H9 (cell line): ENCODE measurements at regions not wholly inside any gene's neighbourhood (a gene's known extent, or its start where the extent isn't known, plus 50 kb on each side); places are given as distances from the start of the nearest gene placed in this dataset.
A peak's percentile ranks its signal among the peaks of the same experiment; 100 is the strongest.

ENCODE experiments used
- DNase-seq: peaks from one replicate; pipeline ENCODE4 v3.0.0-alpha.2; 2017
- H2AFZ ChIP-seq: one replicate; pipeline ENCODE4 v1.6.1; 2013; ENCODE audit warnings: mild to moderate bottlenecking, low read length, control low read depth, moderate library complexity
- H2AK5ac ChIP-seq: 2 replicates; pipeline ENCODE4 v1.6.1; 2013; ENCODE audit warnings: low read length, control low read depth, mixed read lengths; ENCODE audit not compliant: insufficient read length
- H2BK120ac ChIP-seq: one replicate; pipeline ENCODE4 v1.6.1; 2013; ENCODE audit warnings: low read depth, mild to moderate bottlenecking, low read length, control low read depth, inconsistent platforms; ENCODE audit not compliant: poor library complexity, severe bottlenecking
- H2BK12ac ChIP-seq: 2 replicates; pipeline ENCODE4 v1.6.1; 2013; ENCODE audit warnings: low read length, control low read depth, mixed read lengths, low read depth; ENCODE audit not compliant: insufficient read length
- H2BK15ac ChIP-seq: 2 replicates; pipeline ENCODE4 v1.6.1; 2013; ENCODE audit warnings: low read depth, low read length, control low read depth
- H2BK20ac ChIP-seq: one replicate; pipeline ENCODE4 v1.6.1; 2013; ENCODE audit warnings: low read depth, mild to moderate bottlenecking, low read length, control low read depth, inconsistent platforms; ENCODE audit not compliant: poor library complexity, severe bottlenecking
- H2BK5ac ChIP-seq: 2 replicates; pipeline ENCODE4 v1.6.1; 2013; ENCODE audit warnings: low read length, control low read depth, mixed read lengths; ENCODE audit not compliant: insufficient read length
- H3K14ac ChIP-seq: 2 replicates; pipeline ENCODE4 v1.6.1; 2013; ENCODE audit warnings: low read length, control low read depth; ENCODE audit not compliant: insufficient read depth
- H3K18ac ChIP-seq: 2 replicates; pipeline ENCODE4 v1.6.1; 2013; ENCODE audit warnings: low read depth, mild to moderate bottlenecking, mixed read lengths, low read length, control low read depth; ENCODE audit not compliant: insufficient read length
- H3K23ac ChIP-seq: 2 replicates; pipeline ENCODE4 v1.6.1; 2013; ENCODE audit warnings: low read length, control low read depth, mixed read lengths, low read depth; ENCODE audit not compliant: insufficient read length
- H3K23me2 ChIP-seq: 2 replicates; pipeline ENCODE4 v1.6.1; 2013; ENCODE audit warnings: low read depth, mild to moderate bottlenecking, mixed read lengths, low read length, control low read depth; ENCODE audit not compliant: insufficient read length, poor library complexity, severe bottlenecking
- H3K27ac ChIP-seq: 2 replicates; pipeline ENCODE4 v1.5.1; 2013; ENCODE audit warnings: low read length, control low read depth, mixed read lengths, low read depth; ENCODE audit not compliant: insufficient read length
- H3K27me3 ChIP-seq: 2 replicates; pipeline ENCODE4 v1.6.1; 2013; ENCODE audit warnings: low read length, control low read depth, inconsistent platforms; ENCODE audit not compliant: insufficient read depth
- H3K4ac ChIP-seq: 2 replicates; pipeline ENCODE4 v1.6.1; 2013; ENCODE audit warnings: low read depth, mild to moderate bottlenecking, control low read depth, inconsistent platforms, low read length, moderate library complexity
- H3K4me1 ChIP-seq: 2 replicates; pipeline ENCODE4 v1.6.1; 2013; ENCODE audit warnings: low read length, control low read depth, inconsistent platforms; ENCODE audit not compliant: insufficient read depth
- H3K4me2 ChIP-seq: 2 replicates; pipeline ENCODE4 v1.6.1; 2013; ENCODE audit warnings: low read length, control low read depth, mixed read lengths; ENCODE audit not compliant: insufficient read length, insufficient read depth
- H3K56ac ChIP-seq: 2 replicates; pipeline ENCODE4 v1.6.1; 2013; ENCODE audit warnings: low read depth, mild to moderate bottlenecking, mixed read lengths, low read length, control low read depth; ENCODE audit not compliant: insufficient read length
- H3K79me1 ChIP-seq: 2 replicates; pipeline ENCODE4 v1.6.1; 2013; ENCODE audit warnings: low read depth, mild to moderate bottlenecking, moderate library complexity, low read length, control low read depth, inconsistent platforms; ENCODE audit not compliant: insufficient read depth, poor library complexity, severe bottlenecking
- H3K79me2 ChIP-seq: 2 replicates; pipeline ENCODE4 v1.6.1; 2013; ENCODE audit warnings: low read length, control low read depth, inconsistent platforms; ENCODE audit not compliant: insufficient read depth
- H3K9ac ChIP-seq: 2 replicates; pipeline ENCODE4 v1.6.1; 2013; ENCODE audit warnings: low read length, control low read depth, mixed read lengths; ENCODE audit not compliant: insufficient read length; ENCODE audit errors: extremely low read depth
- H3K9me3 ChIP-seq: one replicate; pipeline ENCODE4 v1.6.1; 2013; ENCODE audit warnings: low read depth, low read length, inconsistent platforms; ENCODE audit not compliant: control insufficient read depth
- H3T11ph ChIP-seq: one replicate; pipeline ENCODE4 v1.6.1; 2013; ENCODE audit warnings: mild to moderate bottlenecking, low read length, control low read depth, inconsistent platforms
- H4K20me1 ChIP-seq: one replicate; pipeline ENCODE4 v1.6.1; 2013; ENCODE audit not compliant: control insufficient read depth, insufficient read length, insufficient read depth
- H4K5ac ChIP-seq: 2 replicates; pipeline ENCODE4 v1.6.1; 2013; ENCODE audit warnings: low read depth, mild to moderate bottlenecking, mixed read lengths, low read length, control low read depth; ENCODE audit not compliant: insufficient read length
- H4K8ac ChIP-seq: replicated peaks from 2 replicates; pipeline ENCODE4 v1.6.1; 2013; ENCODE audit warnings: low read length, control low read depth, mixed read lengths, low read depth; ENCODE audit not compliant: insufficient read length
- H4K91ac ChIP-seq: 2 replicates; pipeline ENCODE4 v1.6.1; 2013; ENCODE audit warnings: low read depth, mild to moderate bottlenecking, moderate library complexity, mixed read lengths, low read length, control low read depth; ENCODE audit not compliant: insufficient read length
- H3K27ac Mint-ChIP-seq, 3 experiments: 2 replicates in 2 of 3; 3 replicates in 1 of 3; pipeline ENCODE4 v1.8.0; 2020 to 2021; ENCODE audit warnings: mixed read lengths in 3 of 3, mild to moderate bottlenecking in 1 of 3, moderate library complexity in 1 of 3
- H3K27me3 Mint-ChIP-seq: 2 replicates; pipeline ENCODE4 v1.8.0; 2021; ENCODE audit warnings: low read depth, mild to moderate bottlenecking, moderate library complexity, mixed read lengths
- H3K36me3 Mint-ChIP-seq, 3 experiments: 2 replicates in 2 of 3; 3 replicates in 1 of 3; pipeline ENCODE4 v1.8.0; 2020 to 2021; ENCODE audit warnings: low read depth in 3 of 3, mixed read lengths in 3 of 3; ENCODE audit not compliant: insufficient read depth in 1 of 3
- H3K4me1 Mint-ChIP-seq, 2 experiments: 2 replicates each; pipeline ENCODE4 v1.8.0; 2020; ENCODE audit warnings: mixed read lengths in 2 of 2
- H3K4me3 Mint-ChIP-seq, 2 experiments: 2 replicates in 1 of 2; 3 replicates in 1 of 2; pipeline ENCODE4 v1.8.0; 2020 to 2021; ENCODE audit warnings: mild to moderate bottlenecking in 2 of 2, mixed read lengths in 2 of 2, moderate library complexity in 1 of 2
- H3K9me3 Mint-ChIP-seq, 2 experiments: 2 replicates in 1 of 2; 3 replicates in 1 of 2; pipeline ENCODE4 v1.8.0; 2020; ENCODE audit warnings: mild to moderate bottlenecking in 2 of 2, mixed read lengths in 2 of 2, moderate library complexity in 1 of 2
- CTCF ChIP-seq: fragments of 200-600 bp; sonication (generic); conservative IDR thresholded peaks from 3 replicates; pipeline ENCODE4 v1.8.0; 2021; ENCODE audit warnings: antibody characterized with exemption, mild to moderate bottlenecking

- no peak overlapping the region for H3K4me3 Mint-ChIP-seq
Measured at GRCh38 chr13:81051873-81052272, 710.9 kb upstream of the SPRY2 start.

More at GRCh38 chr13:81051873-81052272, 710.9 kb upstream of the SPRY2 start:
- no peaks in the 10 kb centered on the region for H3K36me3 Mint-ChIP-seq
- H3K9ac ChIP-seq = no peak overlapping the region
- no peaks in the 10 kb centered on the region for H3K4me1 ChIP-seq
- no peak overlapping the region for H3K18ac ChIP-seq
- no peak overlapping the region for H3T11ph ChIP-seq
- H4K8ac ChIP-seq = no peak overlapping the region
- no peaks in the 10 kb centered on the region for H3K79me1 ChIP-seq
- no peaks in the 10 kb centered on the region for H3K9me3 Mint-ChIP-seq
- no peak overlapping the region for H4K91ac ChIP-seq
- H2BK20ac ChIP-seq = no peak overlapping the region
- H2BK120ac ChIP-seq = no peak overlapping the region
- H3K23ac ChIP-seq = no peak overlapping the region
- no peak overlapping the region for H3K4me2 ChIP-seq
- peak; percentile 40; the same call in 2 of the 3 replicates for TF ChIP-seq CTCF
- H2BK5ac ChIP-seq = no peak overlapping the region
- no peak overlapping the region for H3K56ac ChIP-seq
- H3K27ac ChIP-seq = no peak overlapping the region
- no peak overlapping the region for H2AK5ac ChIP-seq
- no peak overlapping the region for H4K5ac ChIP-seq
- H3K14ac ChIP-seq = no peak overlapping the region
- no peaks in the 10 kb centered on the region for H3K4me1 Mint-ChIP-seq
- H3K23me2 ChIP-seq = no peaks in the 10 kb centered on the region
- no peaks in the 10 kb centered on the region for H3K79me2 ChIP-seq
- H3K27ac Mint-ChIP-seq = no peak overlapping the region
- no peak overlapping the region for H2BK12ac ChIP-seq
- no peak overlapping the region for H2AFZ ChIP-seq
- H3K27me3 ChIP-seq = no peaks in the 10 kb centered on the region
- no peak for DNase-seq
- no peaks in the 10 kb centered on the region for H3K27me3 Mint-ChIP-seq
- no peaks in the 10 kb centered on the region for H4K20me1 ChIP-seq
- H2BK15ac ChIP-seq = no peak overlapping the region
- no peaks in the 10 kb centered on the region for H3K9me3 ChIP-seq
- H3K4ac ChIP-seq = no peak overlapping the region
